ENCODE measurements at regions not wholly inside any gene's neighbourhood (a gene's known extent, or its start where the extent isn't known, plus 50 kb on each side); places are given as distances from the start of the nearest gene placed in this dataset.

GRCh38 chr2:217392930-217393584, 533.2 kb upstream of the TNP1 start:
- Histone ChIP-seq H3K27ac (no peak overlapping the region), H3K27me3 (no peaks in the 10 kb centered on the region), H3K4me1 (ENCODE audit: insufficient read depth) (no peaks in the 10 kb centered on the region), H3K36me3 (replicated peaks; ENCODE audit: insufficient read depth, low read depth) (no peaks in the 10 kb centered on the region), H3K79me2 (no peaks in the 10 kb centered on the region), H2AFZ (no peak overlapping the region), H3K4me3 (no peak overlapping the region), H3K9me2 (replicated peaks; ENCODE audit: insufficient read depth) (no peaks in the 10 kb centered on the region), H4K20me1 (ENCODE audit: insufficient read depth, poor library complexity, severe bottlenecking) (no peaks in the 10 kb centered on the region), H3K9me3 (ENCODE audit: low read depth) (no peaks in the 10 kb centered on the region), H3K4me2 (no peak overlapping the region)
- no peak for TF ChIP-seq EZH2phosphoT487 (IDR thresholded peaks at IDR 0.05; ENCODE audit: low read depth, severe bottlenecking, unreplicated experiment)
- TF ChIP-seq CTCF (IDR thresholded peaks at IDR 0.05; ENCODE audit: poor library complexity), result no peak
- no peak for TF ChIP-seq EZH2 (IDR thresholded peaks at IDR 0.05; ENCODE audit: borderline replicate concordance)
- WGBS (ENCODE audit: low lambda C conversion rate, missing lambda C conversion rate), result 94% methylated on average over 5 of the region's 5 CpGs
- no peak for DNase-seq (ENCODE audit: low spot score)

- no peak overlapping the region for H3K4me2 ChIP-seq
Observed at GRCh38 chr2:217387776-217388387, 528.0 kb upstream of the TNP1 start.

GRCh38 chr2:217386041-217386440, 526.2 kb upstream of the TNP1 start:
- Histone ChIP-seq H3K4me2 (no peak overlapping the region), H3K9me2 (replicated peaks; ENCODE audit: insufficient read depth) (no peaks in the 10 kb centered on the region), H3K79me2 (no peaks in the 10 kb centered on the region), H3K27ac (no peak overlapping the region), H3K9me3 (ENCODE audit: low read depth) (no peaks in the 10 kb centered on the region), H3K27me3 (no peaks in the 10 kb centered on the region), H2AFZ (no peak overlapping the region), H4K20me1 (ENCODE audit: insufficient read depth, poor library complexity, severe bottlenecking) (no peaks in the 10 kb centered on the region), H3K4me3 (no peak overlapping the region), H3K36me3 (replicated peaks; ENCODE audit: insufficient read depth, low read depth) (no peaks in the 10 kb centered on the region), H3K4me1 (ENCODE audit: insufficient read depth) (no peaks in the 10 kb centered on the region)
- TF ChIP-seq EZH2 (IDR thresholded peaks at IDR 0.05; ENCODE audit: borderline replicate concordance) (no peak), EZH2phosphoT487 (IDR thresholded peaks at IDR 0.05; ENCODE audit: low read depth, severe bottlenecking, unreplicated experiment) (no peak), CTCF (IDR thresholded peaks at IDR 0.05; ENCODE audit: poor library complexity) (no peak)
- WGBS (ENCODE audit: low lambda C conversion rate, missing lambda C conversion rate), result 64% methylated on average over 3 of the region's 3 CpGs
- no peak for DNase-seq (ENCODE audit: low spot score)

More at GRCh38 chr2:217387776-217388387, 528.0 kb upstream of the TNP1 start:
- no peak for DNase-seq (ENCODE audit: low spot score)
- TF ChIP-seq CTCF (IDR thresholded peaks at IDR 0.05; ENCODE audit: poor library complexity) (no peak), EZH2 (IDR thresholded peaks at IDR 0.05; ENCODE audit: borderline replicate concordance) (no peak)
- Histone ChIP-seq H3K4me1 (ENCODE audit: insufficient read depth) (no peaks in the 10 kb centered on the region), H3K9me3 (ENCODE audit: low read depth) (no peaks in the 10 kb centered on the region), H2AFZ (no peak overlapping the region), H4K20me1 (ENCODE audit: insufficient read depth, poor library complexity, severe bottlenecking) (no peaks in the 10 kb centered on the region), H3K4me3 (no peak overlapping the region), H3K36me3 (replicated peaks; ENCODE audit: insufficient read depth, low read depth) (no peaks in the 10 kb centered on the region), H3K9me2 (replicated peaks; ENCODE audit: insufficient read depth) (no peaks in the 10 kb centered on the region), H3K79me2 (no peaks in the 10 kb centered on the region), H3K27ac (no peak overlapping the region), H3K27me3 (no peaks in the 10 kb centered on the region)
- WGBS (ENCODE audit: low lambda C conversion rate, missing lambda C conversion rate), result 66% methylated on average over 4 of the region's 4 CpGs
